ENCODE measurements at regions not wholly inside any gene's neighbourhood (a gene's known extent, or its start where the extent isn't known, plus 50 kb on each side); places are given as distances from the start of the nearest gene placed in this dataset.
"Not testable (repeated sequence)": the region's sequence is repeated elsewhere in the genome, so short reads cannot be mapped to it uniquely, and the experiment has no call there.

GRCh38 chr12:38201461-38202276 is 114.9 kb upstream of the ALG10B start:
- no peak overlapping the region for H3K4me3 ChIP-seq
- no peaks in the 10 kb centered on the region for H3K36me3 ChIP-seq
- intact Hi-C loops (cut with DNase I; ENCODE audit: low total_unique reads): no loop called here
- H3K4me1 ChIP-seq: no peaks in the 10 kb centered on the region
- DNase-seq: no peak
- H3K27me3 ChIP-seq: no peaks in the 10 kb centered on the region
- no peaks in the 10 kb centered on the region for H3K9me3 ChIP-seq
- H3K27ac ChIP-seq: no peak overlapping the region
- no peak for TF ChIP-seq POLR2A (IDR thresholded peaks at IDR 0.05)
- TF ChIP-seq, protein P1, sequence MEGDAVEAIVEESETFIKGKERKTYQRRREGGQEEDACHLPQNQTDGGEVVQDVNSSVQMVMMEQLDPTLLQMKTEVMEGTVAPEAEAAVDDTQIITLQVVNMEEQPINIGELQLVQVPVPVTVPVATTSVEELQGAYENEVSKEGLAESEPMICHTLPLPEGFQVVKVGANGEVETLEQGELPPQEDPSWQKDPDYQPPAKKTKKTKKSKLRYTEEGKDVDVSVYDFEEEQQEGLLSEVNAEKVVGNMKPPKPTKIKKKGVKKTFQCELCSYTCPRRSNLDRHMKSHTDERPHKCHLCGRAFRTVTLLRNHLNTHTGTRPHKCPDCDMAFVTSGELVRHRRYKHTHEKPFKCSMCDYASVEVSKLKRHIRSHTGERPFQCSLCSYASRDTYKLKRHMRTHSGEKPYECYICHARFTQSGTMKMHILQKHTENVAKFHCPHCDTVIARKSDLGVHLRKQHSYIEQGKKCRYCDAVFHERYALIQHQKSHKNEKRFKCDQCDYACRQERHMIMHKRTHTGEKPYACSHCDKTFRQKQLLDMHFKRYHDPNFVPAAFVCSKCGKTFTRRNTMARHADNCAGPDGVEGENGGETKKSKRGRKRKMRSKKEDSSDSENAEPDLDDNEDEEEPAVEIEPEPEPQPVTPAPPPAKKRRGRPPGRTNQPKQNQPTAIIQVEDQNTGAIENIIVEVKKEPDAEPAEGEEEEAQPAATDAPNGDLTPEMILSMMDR (IDR thresholded peaks at IDR 0.05): no peak

DNA sequence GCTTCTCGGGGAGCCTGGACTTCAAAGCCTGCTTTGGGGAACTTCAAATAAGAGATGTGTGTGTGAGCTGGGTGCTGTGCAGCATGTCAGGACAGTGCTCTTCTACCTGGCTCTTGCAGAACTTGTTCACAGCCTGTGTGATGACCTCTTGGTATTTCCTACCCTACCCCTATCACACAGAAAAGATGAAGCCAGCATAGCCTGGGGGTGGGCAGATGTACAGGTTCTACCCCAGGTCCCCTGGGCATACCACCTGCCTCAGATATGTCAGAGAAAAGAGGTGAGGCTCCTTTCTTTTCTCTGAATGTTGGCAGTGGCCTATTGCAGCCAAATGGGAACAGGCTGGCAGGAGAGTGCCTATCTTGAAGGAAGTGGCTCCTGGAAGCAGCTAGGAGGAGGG is 111.7 kb upstream of the ALG10B start:
- DNase-seq: no peak
- TF ChIP-seq, protein P1 (IDR thresholded peaks at IDR 0.05): no peak
- TF ChIP-seq POLR2A (IDR thresholded peaks at IDR 0.05): no peak
- Histone ChIP-seq H3K4me1 (no peaks in the 10 kb centered on the region), H3K4me3 (no peak overlapping the region), H3K27ac (no peak overlapping the region), H3K36me3 (no peaks in the 10 kb centered on the region), H3K27me3 (no peaks in the 10 kb centered on the region), H3K9me3 (no peaks in the 10 kb centered on the region)
- intact Hi-C loops (cut with DNase I; ENCODE audit: low total_unique reads): no loop called here

GRCh38 chr12:38222011-38222410 is 94.6 kb upstream of the ALG10B start:
- TF ChIP-seq, protein P1 (IDR thresholded peaks at IDR 0.05): no peak
- no peak for TF ChIP-seq POLR2A (IDR thresholded peaks at IDR 0.05)
- Histone ChIP-seq H3K27me3 (no peaks in the 10 kb centered on the region), H3K4me3 (no peak overlapping the region), H3K9me3 (no peaks in the 10 kb centered on the region), H3K36me3 (no peaks in the 10 kb centered on the region), H3K27ac (no peak overlapping the region), H3K4me1 (no peaks in the 10 kb centered on the region)
- DNase-seq: no peak
- intact Hi-C loops (cut with DNase I; ENCODE audit: low total_unique reads): no loop called here

DNA sequence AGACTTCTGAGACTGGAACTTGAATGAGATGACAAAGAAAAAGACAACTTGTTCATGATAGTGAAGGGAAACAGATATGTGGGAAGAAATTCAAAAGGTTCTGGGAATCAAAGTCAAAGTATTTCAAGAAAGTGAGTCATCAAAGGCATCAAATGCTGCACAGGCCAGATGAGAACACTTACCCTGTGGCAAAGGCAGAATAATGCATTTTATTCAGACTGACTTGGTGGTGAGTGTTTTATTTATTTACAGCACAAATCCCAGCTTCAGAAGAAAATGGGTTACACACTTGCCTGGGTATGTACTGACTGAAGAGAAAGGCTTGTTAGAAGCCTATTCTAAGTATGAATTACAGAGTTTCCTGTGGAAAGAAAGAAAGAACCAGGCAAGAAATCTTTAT is 78.2 kb upstream of the ALG10B start:
- H3K9me3 ChIP-seq; H3K36me3 ChIP-seq; intact Hi-C loops (cut with DNase I; ENCODE audit: low total_unique reads); H3K27me3 ChIP-seq; H3K4me3 ChIP-seq; H3K27ac ChIP-seq; H3K4me1 ChIP-seq; DNase-seq: not testable (repeated sequence)

DNA sequence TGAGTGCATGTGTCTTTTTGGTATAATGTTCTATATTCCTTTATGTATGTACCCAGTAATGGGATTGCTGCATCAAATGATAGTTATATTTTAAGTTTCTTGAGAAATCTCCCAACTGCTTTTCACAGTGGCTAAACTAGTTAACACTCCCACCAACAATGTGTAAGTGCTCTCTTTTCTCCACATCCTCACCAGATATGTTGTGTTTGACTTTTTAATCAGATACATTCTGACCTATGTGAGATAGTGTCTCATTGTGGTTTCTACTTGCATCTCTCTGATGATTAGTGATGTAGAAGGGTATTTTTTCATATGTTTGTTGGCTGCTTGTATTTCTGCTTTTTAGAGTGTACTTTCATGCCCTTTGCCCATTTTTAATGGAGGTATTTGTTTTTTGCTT is 62.8 kb upstream of the ALG10B start:
- TF ChIP-seq, protein P1 (IDR thresholded peaks at IDR 0.05): no peak
- H3K27me3 ChIP-seq: no peaks in the 10 kb centered on the region
- no peak overlapping the region for H3K27ac ChIP-seq

More for the DNA sequence above, 62.8 kb upstream of the ALG10B start:
- Histone ChIP-seq H3K4me3 (no peak overlapping the region), H3K9me3 (no peaks in the 10 kb centered on the region), H3K36me3 (no peaks in the 10 kb centered on the region), H3K4me1 (no peaks in the 10 kb centered on the region)
- intact Hi-C loops (cut with DNase I; ENCODE audit: low total_unique reads): no loop called here
- DNase-seq: no peak

Measured in uterus (tissue), 3 donors.